Spleen (tissue), 7 donors: ENCODE measurements at regions not wholly inside any gene's neighbourhood (a gene's known extent, or its start where the extent isn't known, plus 50 kb on each side); places are given as distances from the start of the nearest gene placed in this dataset.

Experiments
- CTCF ChIP-seq, 11 experiments: fragments of 200-600 bp in 7 of 11; fragments of 450-650 bp in 4 of 11; sonication (generic) in 4 of 11; IDR thresholded peaks in 8 of 11; conservative IDR thresholded peaks in 3 of 11; 1 replicate in 7 of 11; 2 replicates in 4 of 11; pipeline versions ENCODE4 v1.4.0 to v1.8.0; 2016 to 2021; ENCODE audit warnings: antibody characterized with exemption in 11 of 11, inconsistent platforms in 4 of 11, mild to moderate bottlenecking in 1 of 11
- POLR2A ChIP-seq, 3 donors: fragments of 450-650 bp; IDR thresholded peaks; one replicate each; pipeline ENCODE4 v1.5.1; 2017; ENCODE audit warnings: antibody characterized with exemption in 3 of 3, mild to moderate bottlenecking in 1 of 3
- donor health status: DM: no; HTN: no; CAD: no; lungs with moderate emphysema.
- donor health status: DM: no; HTN: no; CAD: no.
- donor health status: DM: no; HTN: no; CAD: no.

GRCh38 chr17:52995147-52995546 lies 827.6 kb upstream of the KIF2B start:
- TF ChIP-seq POLR2A (IDR thresholded peaks at IDR 0.05) (no peak), CTCF (IDR thresholded peaks at IDR 0.05 in 8 of 11, conservative IDR thresholded peaks at IDR 0.05 in 3 of 11) (no peak)
